Transverse colon (tissue), 4 donors: ENCODE measurements at regions not wholly inside any gene's neighbourhood (a gene's known extent, or its start where the extent isn't known, plus 50 kb on each side); places are given as distances from the start of the nearest gene placed in this dataset.

ENCODE experiments used
- DNase-seq: peaks from one replicate; pipeline ENCODE4 v3.0.0-alpha.2; 2019
- H3K27ac ChIP-seq, 4 donors: fragments of 200-600 bp; sonication (generic); 2 replicates each; pipeline ENCODE4 v1.5.1; 2016 to 2018; ENCODE audit warnings: inconsistent platforms in 4 of 4
- H3K27me3 ChIP-seq: fragments of 200-600 bp; sonication (generic); 2 replicates; pipeline ENCODE4 v1.5.1; 2017; ENCODE audit warnings: inconsistent platforms
- H3K36me3 ChIP-seq, 4 donors: fragments of 200-600 bp; sonication (generic); 2 replicates each; pipeline ENCODE4 v1.5.1; 2017 to 2019; ENCODE audit warnings: inconsistent platforms in 4 of 4
- H3K4me1 ChIP-seq, 4 donors: fragments of 200-600 bp; sonication (generic); 2 replicates each; pipeline ENCODE4 v1.5.1; 2017 to 2020; ENCODE audit warnings: inconsistent platforms in 4 of 4
- H3K4me3 ChIP-seq, 4 donors: fragments of 200-600 bp; sonication (generic); 1 replicate in 1 of 4; 2 replicates in 3 of 4; pipeline versions ENCODE4 v1.5.1 to v1.6.1; 2017 to 2019; ENCODE audit warnings: inconsistent platforms in 4 of 4
- H3K9me3 ChIP-seq, 2 donors: fragments of 200-600 bp; sonication (generic); 2 replicates each; pipeline ENCODE4 v1.5.1; 2017 to 2019; ENCODE audit warnings: inconsistent platforms in 2 of 2
- EP300 ChIP-seq: sonication (generic); formaldehyde crosslinking; IDR thresholded peaks from one replicate; pipeline ENCODE4 v1.6.1; 2017; ENCODE audit warnings: antibody characterized with exemption, low read depth
- POLR2A ChIP-seq: fragments of 450-650 bp; IDR thresholded peaks from one replicate; pipeline ENCODE4 v1.6.1; 2016; ENCODE audit warnings: antibody characterized with exemption, mild to moderate bottlenecking, moderate library complexity
- POLR2AphosphoS5 ChIP-seq, 3 donors: sonication (generic); formaldehyde crosslinking; IDR thresholded peaks; one replicate each; pipeline ENCODE4 v1.6.1; 2016; ENCODE audit warnings: antibody characterized with exemption in 3 of 3
- WGBS, 2 donors: methylation state at CpG; one replicate each; pipeline ENCODE4 v1.1.5; 2018; ENCODE audit warnings: low coverage in 1 of 2; 5-methylcytosine and 5-hydroxymethylcytosine counted together
- in situ Hi-C, 4 donors: fragments of 200-750 bp; cut with MboI; loops; one replicate each; pipeline versions ENCODE4 v1.15.0 to v1.15.1; 2017; ENCODE audit warnings: low sequenced_read_pairs in 3 of 4, low pct_ligation_motif_present in 1 of 4, low pct_unique_long_range_greater_than_20kb in 1 of 4
- intact Hi-C: fragments of 100-400 bp; cut with DNase I; formaldehyde crosslinking; loops from one replicate; pipeline ENCODE4 v1.15.1; 2023; ENCODE audit warnings: low total_unique reads
- TF ChIP-seq, protein P1 (sequence below), 5 experiments: fragments of 200-600 bp in 3 of 5; fragments of 450-650 bp in 2 of 5; sonication (generic) in 3 of 5; IDR thresholded peaks; 1 replicate in 2 of 5; 2 replicates in 3 of 5; pipeline ENCODE4 v1.5.1; 2016 to 2017; ENCODE audit warnings: antibody characterized with exemption in 5 of 5, inconsistent platforms in 3 of 5, mild to moderate bottlenecking in 2 of 5, moderate library complexity in 1 of 5

- Histone ChIP-seq H3K4me1 (no peaks in the 10 kb centered on the region), H3K36me3 (no peaks in the 10 kb centered on the region)
- WGBS, 2 donors: 78 to 100% methylated on average over 2 of the region's 2 CpGs
These were observed 501.4 kb downstream of the TMEM114 start for GRCh38 chr16:8088820-8089338.

GRCh38 chr16:8087597-8088289 lies 502.6 kb downstream of the TMEM114 start:
- no peaks in the 10 kb centered on the region for H3K9me3 ChIP-seq
- TF ChIP-seq POLR2A: no peak
- TF ChIP-seq POLR2AphosphoS5 (IDR thresholded peaks at IDR 0.05): no peak
- TF ChIP-seq, protein P1, sequence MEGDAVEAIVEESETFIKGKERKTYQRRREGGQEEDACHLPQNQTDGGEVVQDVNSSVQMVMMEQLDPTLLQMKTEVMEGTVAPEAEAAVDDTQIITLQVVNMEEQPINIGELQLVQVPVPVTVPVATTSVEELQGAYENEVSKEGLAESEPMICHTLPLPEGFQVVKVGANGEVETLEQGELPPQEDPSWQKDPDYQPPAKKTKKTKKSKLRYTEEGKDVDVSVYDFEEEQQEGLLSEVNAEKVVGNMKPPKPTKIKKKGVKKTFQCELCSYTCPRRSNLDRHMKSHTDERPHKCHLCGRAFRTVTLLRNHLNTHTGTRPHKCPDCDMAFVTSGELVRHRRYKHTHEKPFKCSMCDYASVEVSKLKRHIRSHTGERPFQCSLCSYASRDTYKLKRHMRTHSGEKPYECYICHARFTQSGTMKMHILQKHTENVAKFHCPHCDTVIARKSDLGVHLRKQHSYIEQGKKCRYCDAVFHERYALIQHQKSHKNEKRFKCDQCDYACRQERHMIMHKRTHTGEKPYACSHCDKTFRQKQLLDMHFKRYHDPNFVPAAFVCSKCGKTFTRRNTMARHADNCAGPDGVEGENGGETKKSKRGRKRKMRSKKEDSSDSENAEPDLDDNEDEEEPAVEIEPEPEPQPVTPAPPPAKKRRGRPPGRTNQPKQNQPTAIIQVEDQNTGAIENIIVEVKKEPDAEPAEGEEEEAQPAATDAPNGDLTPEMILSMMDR (IDR thresholded peaks at IDR 0.05): no peak
- TF ChIP-seq EP300: no peak
- no peaks in the 10 kb centered on the region for H3K4me1 ChIP-seq
- H3K36me3 ChIP-seq: no peaks in the 10 kb centered on the region
- DNase-seq: no peak
- in situ Hi-C loops (no loop called here), intact Hi-C loops (no loop called here)
- H3K27ac ChIP-seq: no peak overlapping the region
- 46 to 71% methylated on average over 2 to 5 of the region's 5 CpGs for WGBS, 2 donors
- H3K27me3 ChIP-seq: no peaks in the 10 kb centered on the region
- no peak overlapping the region for H3K4me3 ChIP-seq

More at GRCh38 chr16:8088820-8089338, 501.4 kb downstream of the TMEM114 start:
- no peak overlapping the region for H3K4me3 ChIP-seq
- TF ChIP-seq, protein P1 (IDR thresholded peaks at IDR 0.05): no peak
- TF ChIP-seq POLR2AphosphoS5 (IDR thresholded peaks at IDR 0.05): no peak
- TF ChIP-seq POLR2A: no peak
- TF ChIP-seq EP300: no peak
- no peak for DNase-seq
- H3K27ac ChIP-seq: no peak overlapping the region
- intact Hi-C loops: no loop called here
- H3K9me3 ChIP-seq: no peaks in the 10 kb centered on the region
- in situ Hi-C loops: no loop called here
- H3K27me3 ChIP-seq: no peaks in the 10 kb centered on the region

DNA sequence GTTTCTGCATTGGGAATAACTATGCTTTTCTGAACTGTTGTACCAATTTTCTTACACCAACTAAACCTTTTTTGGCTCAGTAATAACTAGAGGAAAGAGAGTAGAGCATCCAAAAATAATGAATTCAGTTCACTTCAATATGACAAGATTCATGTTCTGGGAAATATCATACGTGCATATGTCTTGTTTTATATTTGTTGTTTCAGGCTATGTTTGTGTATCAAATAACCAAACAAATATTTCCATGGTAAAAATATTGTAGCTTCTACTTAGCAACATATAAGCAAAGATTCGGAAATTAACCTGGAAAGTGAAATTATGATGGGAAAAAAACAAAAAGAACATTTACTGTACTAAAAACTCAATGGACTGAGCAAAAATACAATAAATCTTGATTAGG lies 503.2 kb downstream of the TMEM114 start:
- no peak overlapping the region for H3K27ac ChIP-seq
- no peak overlapping the region for H3K4me3 ChIP-seq
- H3K36me3 ChIP-seq: no peaks in the 10 kb centered on the region
- no peaks in the 10 kb centered on the region for H3K27me3 ChIP-seq
- H3K4me1 ChIP-seq: no peaks in the 10 kb centered on the region
- in situ Hi-C loops (no loop called here), intact Hi-C loops (no loop called here)
- TF ChIP-seq POLR2A: no peak
- no peak for TF ChIP-seq POLR2AphosphoS5 (IDR thresholded peaks at IDR 0.05)
- TF ChIP-seq EP300: no peak
- TF ChIP-seq, protein P1 (IDR thresholded peaks at IDR 0.05): no peak
- no peak for DNase-seq
- 42 to 70% methylated on average over 2 of the region's 2 CpGs for WGBS, 2 donors
- no peaks in the 10 kb centered on the region for H3K9me3 ChIP-seq

DNA sequence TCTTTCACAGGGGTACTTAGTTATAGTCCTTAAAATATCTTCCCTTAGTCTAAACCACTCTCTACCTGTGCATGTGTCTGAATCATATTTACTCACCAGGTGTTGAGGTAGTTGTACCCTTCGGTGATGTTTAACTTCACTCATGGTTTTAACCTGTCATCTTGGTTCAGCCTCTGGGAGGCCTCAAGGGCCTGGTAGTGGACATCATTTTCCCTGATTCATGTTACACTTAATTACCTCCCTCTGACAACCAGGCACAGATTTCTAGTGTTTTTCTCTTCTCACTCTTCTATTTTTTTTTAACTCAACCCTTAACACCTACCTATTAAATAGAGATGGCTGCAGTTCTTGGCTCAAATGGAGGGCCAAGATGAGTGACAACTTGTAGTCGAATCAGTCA lies 505.4 kb downstream of the TMEM114 start:
- Histone ChIP-seq H3K27me3 (no peaks in the 10 kb centered on the region), H3K36me3 (no peaks in the 10 kb centered on the region), H3K4me3 (no peak overlapping the region), H3K9me3 (no peaks in the 10 kb centered on the region), H3K27ac (no peak overlapping the region), H3K4me1 (no peaks in the 10 kb centered on the region)
- in situ Hi-C loops: no loop called here
- TF ChIP-seq POLR2A (no peak), EP300 (no peak)
- TF ChIP-seq, protein P1 (IDR thresholded peaks at IDR 0.05): no peak
- intact Hi-C loops: no loop called here
- DNase-seq: no peak
- 82 to 85% methylated on average over 2 of the region's 2 CpGs for WGBS, 2 donors
